Adrenal gland (tissue), 5 donors: ENCODE measurements at regions not wholly inside any gene's neighbourhood (a gene's known extent, or its start where the extent isn't known, plus 50 kb on each side); places are given as distances from the start of the nearest gene placed in this dataset.

Experiments used
- POLR2A ChIP-seq, 2 donors: fragments of 450-650 bp; IDR thresholded peaks; one replicate each; pipeline ENCODE4 v1.6.1; 2017; ENCODE audit warnings: antibody characterized with exemption in 2 of 2, mild to moderate bottlenecking in 2 of 2, moderate library complexity in 1 of 2
- TF ChIP-seq, protein P1 (sequence below), 6 experiments: fragments of 450-650 bp in 4 of 6; fragments of 200-600 bp in 2 of 6; sonication (generic) in 1 of 6; IDR thresholded peaks; 1 replicate in 5 of 6; 2 replicates in 1 of 6; pipeline versions ENCODE4 v1.5.1 to v1.8.0; 2016 to 2021; ENCODE audit warnings: antibody characterized with exemption in 6 of 6, mild to moderate bottlenecking in 2 of 6, moderate library complexity in 1 of 6
- donor health status: DM: no; HTN: no; CAD: no.

- TF ChIP-seq, protein P1, sequence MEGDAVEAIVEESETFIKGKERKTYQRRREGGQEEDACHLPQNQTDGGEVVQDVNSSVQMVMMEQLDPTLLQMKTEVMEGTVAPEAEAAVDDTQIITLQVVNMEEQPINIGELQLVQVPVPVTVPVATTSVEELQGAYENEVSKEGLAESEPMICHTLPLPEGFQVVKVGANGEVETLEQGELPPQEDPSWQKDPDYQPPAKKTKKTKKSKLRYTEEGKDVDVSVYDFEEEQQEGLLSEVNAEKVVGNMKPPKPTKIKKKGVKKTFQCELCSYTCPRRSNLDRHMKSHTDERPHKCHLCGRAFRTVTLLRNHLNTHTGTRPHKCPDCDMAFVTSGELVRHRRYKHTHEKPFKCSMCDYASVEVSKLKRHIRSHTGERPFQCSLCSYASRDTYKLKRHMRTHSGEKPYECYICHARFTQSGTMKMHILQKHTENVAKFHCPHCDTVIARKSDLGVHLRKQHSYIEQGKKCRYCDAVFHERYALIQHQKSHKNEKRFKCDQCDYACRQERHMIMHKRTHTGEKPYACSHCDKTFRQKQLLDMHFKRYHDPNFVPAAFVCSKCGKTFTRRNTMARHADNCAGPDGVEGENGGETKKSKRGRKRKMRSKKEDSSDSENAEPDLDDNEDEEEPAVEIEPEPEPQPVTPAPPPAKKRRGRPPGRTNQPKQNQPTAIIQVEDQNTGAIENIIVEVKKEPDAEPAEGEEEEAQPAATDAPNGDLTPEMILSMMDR (IDR thresholded peaks at IDR 0.05): no peak
- no peak for TF ChIP-seq POLR2A (IDR thresholded peaks at IDR 0.05)
These were observed 98.5 kb upstream of the C3orf80 start for GRCh38 chr3:160126761-160127160.
